Right forelimb (tissue), 1 donor: ENCODE measurements at regions not wholly inside any gene's neighbourhood (a gene's known extent, or its start where the extent isn't known, plus 50 kb on each side); places are given as distances from the start of the nearest gene placed in this dataset.
"Not testable (repeated sequence)": the region's sequence is repeated elsewhere in the genome, so short reads cannot be mapped to it uniquely, and the experiment has no call there.

Experiments
- DNase-seq: peaks from one replicate; pipeline ENCODE4 v3.0.0-alpha.2; 2018

GRCh38 chr3:71998995-71999673 lies 214.2 kb upstream of the PROK2 start:
- DNase-seq = no peak

- no peak for DNase-seq
Measured at GRCh38 chr3:71997066-71997653, 212.2 kb upstream of the PROK2 start.

GRCh38 chr3:71994906-71995305 lies 210.0 kb upstream of the PROK2 start:
- DNase-seq = no peak

DNA sequence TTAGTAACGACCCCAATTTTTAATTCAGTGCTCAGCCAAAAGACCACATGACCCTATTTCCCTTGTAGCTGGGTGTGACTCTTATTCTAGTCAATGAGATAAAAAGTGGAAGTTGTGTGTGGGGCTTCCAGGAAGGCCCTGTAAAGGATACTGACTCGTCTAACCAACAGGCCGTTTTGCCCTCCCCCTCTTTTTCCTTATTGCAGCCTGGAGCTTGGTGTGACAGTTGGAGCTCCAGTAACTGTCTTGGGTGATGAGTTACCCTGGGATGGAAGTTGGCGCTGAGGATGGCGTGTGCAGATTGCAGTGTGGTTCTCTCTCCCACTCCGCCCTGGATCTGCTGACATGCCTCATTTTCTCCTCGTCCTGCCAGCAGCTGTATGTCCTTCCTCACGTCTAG lies 209.3 kb upstream of the PROK2 start:
- DNase-seq = no peak

DNA sequence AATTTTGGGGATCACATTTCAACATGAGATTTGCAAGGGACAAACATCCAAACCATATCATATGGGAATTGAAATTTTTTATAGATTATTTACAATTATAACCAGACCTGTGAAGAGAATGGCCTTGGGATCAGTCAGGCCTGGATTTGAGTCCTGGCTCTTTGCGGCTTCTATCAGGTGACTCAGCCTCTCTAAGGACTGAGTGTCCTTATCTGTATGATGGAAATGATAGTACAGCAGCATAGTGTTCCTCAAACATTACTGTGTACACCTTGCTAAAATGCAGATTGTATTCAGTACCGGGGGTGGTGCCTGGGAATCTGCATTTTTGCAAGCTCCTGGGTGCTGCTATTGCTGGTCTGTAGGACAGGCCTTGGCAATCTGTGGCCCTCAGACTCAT lies 206.7 kb upstream of the PROK2 start:
- DNase-seq = no peak

- DNase-seq = no peak
Measured at GRCh38 chr3:71991046-71991445, 206.1 kb upstream of the PROK2 start.

GRCh38 chr3:71990545-71990944 lies 205.6 kb upstream of the PROK2 start:
- no peak for DNase-seq

DNA sequence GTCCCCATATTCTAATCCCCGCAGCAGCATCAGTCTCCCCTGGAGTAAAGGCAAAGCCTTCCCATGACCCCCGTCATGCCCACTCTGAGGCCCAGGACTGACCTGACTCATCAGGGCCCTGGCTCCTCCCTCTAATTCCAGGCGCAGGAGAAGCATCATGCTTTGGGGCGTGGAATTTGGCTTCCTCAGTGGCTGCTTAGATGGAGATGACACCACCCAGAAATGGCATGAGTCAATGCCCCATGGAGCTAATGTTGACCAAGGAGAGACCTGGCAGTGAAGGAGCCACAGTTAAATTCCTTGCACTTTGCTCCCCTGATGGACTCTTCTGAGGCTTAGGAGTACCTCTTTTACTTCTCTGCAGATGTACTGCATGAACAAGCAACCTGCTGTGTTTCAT lies 204.2 kb upstream of the PROK2 start:
- no peak for DNase-seq

- DNase-seq = no peak
Measured at GRCh38 chr3:71987828-71988227, 202.9 kb upstream of the PROK2 start.

DNA sequence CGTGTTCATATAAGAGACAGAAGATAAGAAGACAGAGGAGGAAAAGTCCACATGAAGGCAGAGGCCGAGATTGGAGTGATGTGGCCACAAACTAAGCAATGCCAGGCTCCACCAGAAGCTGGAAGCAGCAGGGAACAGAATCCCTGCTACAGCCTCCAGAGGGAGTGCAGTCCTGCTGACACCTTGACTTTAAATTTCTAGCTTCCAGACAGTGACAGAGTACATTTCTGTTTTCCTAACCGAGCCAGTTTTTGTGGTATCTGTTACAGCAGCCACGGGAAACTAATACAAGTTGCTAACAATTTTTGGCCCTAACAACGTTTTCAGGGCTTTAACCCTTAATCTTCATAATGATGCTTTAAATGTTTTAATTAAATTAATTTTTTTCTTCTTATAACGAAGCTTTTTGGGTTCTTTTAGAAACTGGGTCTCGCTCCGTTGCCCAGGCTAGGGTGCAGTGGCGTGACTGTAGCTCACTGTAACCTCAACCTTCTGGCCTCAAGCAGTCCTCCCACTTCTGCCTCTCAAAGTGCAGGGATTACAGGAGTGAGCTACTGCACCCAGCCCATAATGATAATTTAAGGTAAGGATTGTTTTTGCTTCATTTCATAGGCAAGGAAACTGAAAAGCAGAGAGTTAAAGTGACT lies 202.3 kb upstream of the PROK2 start:
- no peak for DNase-seq

DNA sequence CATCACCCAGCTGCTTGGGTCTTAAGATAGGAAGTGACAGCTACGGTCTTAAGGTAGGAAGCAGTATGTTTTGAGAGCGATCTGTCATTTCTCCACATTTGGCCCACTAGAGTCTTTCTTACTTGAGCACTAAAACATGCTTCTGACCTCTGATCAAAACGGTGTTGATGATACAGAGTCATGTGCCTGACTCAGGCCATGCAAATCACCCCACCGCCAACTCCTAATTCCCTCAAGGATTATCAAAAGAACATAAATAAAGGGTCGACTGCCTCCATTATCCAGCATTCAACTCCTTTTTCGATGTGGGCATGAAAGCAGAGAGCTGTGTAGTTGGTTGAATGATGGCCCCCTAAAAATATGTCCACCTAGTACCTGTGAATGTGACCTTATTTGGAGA lies 201.7 kb upstream of the PROK2 start:
- no peak for DNase-seq

DNA sequence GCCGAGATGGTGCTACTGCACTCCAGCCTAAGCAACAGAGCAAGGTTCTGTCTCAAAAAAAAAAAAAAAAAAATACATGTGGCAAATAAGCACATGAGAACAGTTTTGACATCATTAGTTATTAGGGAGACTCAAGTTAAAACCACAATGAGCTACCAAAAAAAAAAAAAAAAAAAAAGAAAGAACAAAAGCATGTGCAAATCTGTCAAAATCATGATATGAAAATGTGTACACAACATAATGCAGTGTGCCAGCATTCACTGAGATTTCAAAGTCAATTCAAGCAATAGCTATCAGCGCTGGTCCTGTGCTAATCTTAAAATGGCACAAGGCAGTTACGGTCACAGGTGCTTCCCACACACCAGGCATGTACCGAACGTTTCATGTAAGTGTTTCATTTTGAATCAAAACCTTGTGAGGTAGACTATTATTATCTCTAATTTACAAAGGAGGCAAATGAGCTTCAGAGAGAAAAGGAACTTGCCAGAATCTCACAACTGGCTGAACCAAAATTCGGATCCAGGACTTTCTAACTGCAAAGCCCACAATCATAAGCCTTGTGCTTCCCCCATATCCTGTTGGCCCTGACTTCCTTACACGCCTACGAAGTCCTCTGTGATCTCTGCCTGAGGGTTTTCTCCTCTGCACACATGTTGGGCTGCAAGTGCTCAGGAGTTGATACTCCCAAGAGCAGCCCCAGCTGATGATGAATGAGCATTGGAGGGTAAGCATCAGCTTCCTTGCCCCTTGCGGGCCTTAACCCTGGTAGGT lies 200.1 kb upstream of the PROK2 start:
- DNase-seq = no peak

DNA sequence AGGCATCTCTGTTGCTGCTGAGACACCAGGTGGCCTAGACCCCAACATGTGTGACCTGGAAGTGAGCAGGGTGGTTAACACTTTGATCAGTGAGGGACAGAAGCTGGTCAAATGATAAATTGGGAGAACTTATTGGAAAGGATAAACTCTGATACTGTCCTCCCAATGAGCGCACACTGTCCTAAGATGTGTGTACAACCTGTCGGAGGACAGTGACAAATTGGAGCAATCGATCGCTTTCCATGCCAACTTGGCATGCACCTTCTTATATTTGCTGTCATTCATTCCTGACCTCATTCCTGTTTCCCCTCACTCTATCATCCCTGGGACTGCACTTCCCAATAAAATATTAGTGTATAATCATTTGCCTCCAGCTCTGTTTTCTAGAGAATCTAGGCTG lies 198.7 kb upstream of the PROK2 start:
- DNase-seq = no peak

- not testable (repeated sequence) for DNase-seq
Measured at GRCh38 chr3:71982506-71983258, 197.7 kb upstream of the PROK2 start.

GRCh38 chr3:71979175-71979574 lies 194.2 kb upstream of the PROK2 start:
- no peak for DNase-seq

DNA sequence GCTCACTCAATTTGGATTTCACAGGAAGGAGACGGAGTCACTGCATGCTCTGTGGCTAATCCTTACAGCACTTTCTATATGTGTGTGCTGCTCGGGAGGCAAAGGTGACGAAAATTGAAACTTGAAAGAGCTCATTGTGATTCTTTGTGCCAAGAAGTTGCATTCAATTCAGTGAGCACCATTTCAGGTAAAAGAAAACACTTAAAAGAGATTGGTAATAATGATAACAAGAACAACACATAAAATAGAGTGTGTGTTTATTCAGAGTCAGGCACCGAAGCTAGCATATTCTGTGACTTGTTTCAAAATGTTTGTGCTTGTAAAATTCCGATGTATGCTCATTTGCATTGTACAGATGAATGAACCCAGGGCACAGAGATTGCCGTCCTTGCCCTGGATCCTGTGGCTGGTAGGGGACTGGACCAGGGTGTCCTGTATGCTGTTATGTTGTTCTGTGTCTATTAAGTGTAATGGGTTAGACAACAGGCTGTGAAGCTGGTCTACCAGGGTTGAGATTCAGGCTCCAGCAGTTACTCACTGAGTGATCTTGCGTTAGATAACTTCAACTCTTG lies 193.3 kb upstream of the PROK2 start:
- no peak for DNase-seq

DNA sequence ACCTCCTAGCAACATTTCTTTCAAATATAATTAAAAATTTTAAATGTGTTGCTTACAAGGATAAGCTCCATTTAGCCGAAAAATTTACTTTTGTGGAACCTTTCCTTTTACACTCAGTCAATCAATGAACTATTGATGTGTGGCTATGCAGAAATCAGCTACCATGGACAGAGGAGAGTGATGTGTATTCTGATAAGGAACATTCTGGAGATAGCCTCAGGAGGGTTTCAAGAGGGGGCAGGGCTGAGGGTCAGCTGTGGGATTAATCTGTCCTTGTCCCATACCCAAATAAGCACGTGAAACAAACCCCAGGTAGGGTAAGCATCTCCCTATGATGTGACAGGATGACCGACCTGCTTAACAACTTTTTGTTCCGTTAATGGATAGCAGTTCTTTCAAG lies 192.6 kb upstream of the PROK2 start:
- DNase-seq = no peak

GRCh38 chr3:71975573-71975972 lies 190.6 kb upstream of the PROK2 start:
- no peak for DNase-seq

DNA sequence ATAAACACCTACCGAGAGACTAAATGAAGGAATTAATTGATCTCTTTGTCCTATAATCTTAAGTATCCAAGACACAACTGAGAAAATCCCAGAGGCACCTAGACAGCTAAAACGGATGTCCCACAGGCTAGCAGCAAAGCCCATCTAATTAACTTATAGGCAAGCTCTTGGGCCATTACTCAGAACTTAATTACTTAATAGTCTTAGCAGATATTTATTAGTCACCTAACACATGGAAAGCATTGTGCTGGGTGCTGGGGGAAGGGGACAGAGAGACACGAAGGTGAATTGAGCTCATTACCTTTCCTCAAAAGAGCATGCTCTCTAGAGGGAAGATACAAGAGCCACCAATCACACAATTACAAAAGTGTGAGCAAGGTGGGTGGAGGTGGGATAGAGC lies 189.8 kb upstream of the PROK2 start:
- no peak for DNase-seq

GRCh38 chr3:71973274-71974030 lies 188.5 kb upstream of the PROK2 start:
- no peak for DNase-seq

GRCh38 chr3:71972031-71972430 lies 187.1 kb upstream of the PROK2 start:
- no peak for DNase-seq

GRCh38 chr3:71968544-71968943 lies 183.6 kb upstream of the PROK2 start:
- DNase-seq = no peak
